VCaP (cell line): ENCODE measurements at regions not wholly inside any gene's neighbourhood (a gene's known extent, or its start where the extent isn't known, plus 50 kb on each side); places are given as distances from the start of the nearest gene placed in this dataset.
"Not testable (repeated sequence)": the region's sequence is repeated elsewhere in the genome, so short reads cannot be mapped to it uniquely, and the experiment has no call there.

Experiments used
- H3K27ac ChIP-seq: fragments of 450-650 bp; 2 replicates; pipeline ENCODE4 v1.5.1; 2017
- TF ChIP-seq, protein P1 (sequence below): fragments of 450-650 bp; conservative IDR thresholded peaks from 2 replicates; pipeline ENCODE4 v1.5.1; 2017; ENCODE audit warnings: mild to moderate bottlenecking, moderate library complexity

DNA sequence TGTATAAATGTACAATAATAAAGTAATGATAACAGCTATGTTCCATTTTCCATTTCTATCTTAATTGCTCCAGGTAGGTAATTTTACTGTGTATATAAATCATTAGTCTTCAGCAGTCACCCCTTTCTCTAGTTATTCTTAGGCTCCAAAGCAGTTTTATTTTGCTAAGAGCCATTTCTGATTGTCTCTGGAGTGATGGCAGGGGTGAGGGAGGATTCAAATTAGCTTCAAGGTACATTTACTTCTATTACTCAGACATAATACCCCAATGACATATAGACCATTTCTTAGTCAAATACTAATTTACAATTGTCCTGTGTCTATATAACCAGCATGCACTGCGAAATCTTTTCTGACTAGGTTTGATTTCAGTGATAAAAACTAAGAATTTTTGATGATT lies 663.4 kb upstream of the PRMT6 start:
- TF ChIP-seq, protein P1, sequence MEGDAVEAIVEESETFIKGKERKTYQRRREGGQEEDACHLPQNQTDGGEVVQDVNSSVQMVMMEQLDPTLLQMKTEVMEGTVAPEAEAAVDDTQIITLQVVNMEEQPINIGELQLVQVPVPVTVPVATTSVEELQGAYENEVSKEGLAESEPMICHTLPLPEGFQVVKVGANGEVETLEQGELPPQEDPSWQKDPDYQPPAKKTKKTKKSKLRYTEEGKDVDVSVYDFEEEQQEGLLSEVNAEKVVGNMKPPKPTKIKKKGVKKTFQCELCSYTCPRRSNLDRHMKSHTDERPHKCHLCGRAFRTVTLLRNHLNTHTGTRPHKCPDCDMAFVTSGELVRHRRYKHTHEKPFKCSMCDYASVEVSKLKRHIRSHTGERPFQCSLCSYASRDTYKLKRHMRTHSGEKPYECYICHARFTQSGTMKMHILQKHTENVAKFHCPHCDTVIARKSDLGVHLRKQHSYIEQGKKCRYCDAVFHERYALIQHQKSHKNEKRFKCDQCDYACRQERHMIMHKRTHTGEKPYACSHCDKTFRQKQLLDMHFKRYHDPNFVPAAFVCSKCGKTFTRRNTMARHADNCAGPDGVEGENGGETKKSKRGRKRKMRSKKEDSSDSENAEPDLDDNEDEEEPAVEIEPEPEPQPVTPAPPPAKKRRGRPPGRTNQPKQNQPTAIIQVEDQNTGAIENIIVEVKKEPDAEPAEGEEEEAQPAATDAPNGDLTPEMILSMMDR: no peak
- H3K27ac ChIP-seq: no peak overlapping the region

DNA sequence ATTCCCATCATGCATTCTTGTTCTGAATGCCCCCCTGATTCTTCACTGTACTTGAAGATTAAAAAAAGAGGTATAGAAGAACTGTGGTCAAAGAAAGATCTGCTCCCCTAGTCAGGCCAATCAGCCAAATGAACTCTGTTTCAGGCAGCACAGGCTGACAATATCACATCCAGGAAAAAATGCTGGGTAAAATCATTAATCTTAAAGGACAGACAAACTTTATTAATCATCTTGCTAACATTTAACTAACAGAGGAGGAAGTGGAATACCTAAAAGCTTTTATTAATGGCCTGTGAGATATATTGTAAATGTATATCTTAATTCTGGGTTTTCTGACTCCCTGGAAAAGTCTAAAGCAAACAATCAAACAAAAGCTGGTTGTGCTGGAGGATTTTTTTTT lies 660.5 kb upstream of the PRMT6 start:
- H3K27ac ChIP-seq: no peak overlapping the region
- TF ChIP-seq, protein P1: no peak

DNA sequence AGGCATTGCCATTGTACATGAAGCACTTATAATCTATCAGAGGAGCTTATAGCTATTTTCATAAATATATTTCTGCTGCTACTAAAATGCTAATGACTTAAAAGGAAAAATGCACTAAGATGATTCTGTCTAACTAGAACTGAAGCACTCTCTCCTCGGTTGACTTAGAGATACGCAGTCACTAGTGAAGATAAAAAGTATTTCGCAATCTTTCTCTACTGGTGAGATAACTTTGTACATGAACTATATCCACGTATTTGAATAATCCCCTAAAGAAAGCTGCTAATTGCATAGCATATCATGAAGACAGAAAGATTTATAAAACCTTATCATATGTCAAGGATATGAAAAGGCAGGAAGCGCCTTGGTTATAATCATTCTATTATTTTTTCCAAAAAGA lies 658.1 kb upstream of the PRMT6 start:
- no peak overlapping the region for H3K27ac ChIP-seq
- TF ChIP-seq, protein P1: no peak

DNA sequence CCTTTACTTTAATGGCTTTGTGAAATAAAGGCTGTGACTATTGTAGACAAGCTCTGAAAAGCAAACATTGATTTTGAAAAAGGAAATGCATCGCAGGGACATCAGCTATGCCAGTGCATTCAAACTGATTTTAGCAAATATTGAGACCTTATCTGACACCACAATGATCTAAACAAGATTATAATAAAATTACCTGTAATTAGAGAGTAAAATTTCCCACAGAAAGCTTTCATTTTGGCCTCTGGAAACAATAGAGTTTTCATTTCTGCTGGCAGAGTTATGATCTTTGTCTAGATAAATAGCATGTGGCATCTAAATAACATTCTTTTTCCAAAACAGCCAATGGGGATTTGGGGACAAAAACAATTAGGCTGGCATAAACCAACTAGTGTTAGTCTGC lies 650.4 kb upstream of the PRMT6 start:
- TF ChIP-seq, protein P1: no peak
- H3K27ac ChIP-seq: no peak overlapping the region; the same call in 1 of the 2 replicates

DNA sequence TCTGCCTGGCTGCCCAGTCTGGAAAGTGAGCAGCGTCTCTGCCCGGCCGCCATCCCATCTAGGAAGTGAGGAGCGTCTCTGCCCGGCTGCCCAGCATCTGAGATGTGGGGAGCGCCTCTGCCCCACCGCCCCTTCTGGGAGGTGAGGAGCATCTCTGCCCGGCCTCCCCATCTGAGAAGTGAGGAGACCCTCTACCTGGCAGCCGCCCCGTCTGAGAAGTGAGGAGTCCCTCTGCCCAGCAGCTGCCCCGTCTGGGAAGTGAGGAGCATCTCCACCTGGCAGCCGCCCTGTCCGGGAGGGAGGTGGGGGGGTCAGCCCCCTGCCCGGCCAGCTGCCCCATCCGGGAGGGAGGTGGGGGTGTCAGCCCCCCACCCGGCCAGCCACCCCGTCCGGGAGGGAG lies 644.2 kb upstream of the PRMT6 start:
- not testable (repeated sequence) for H3K27ac ChIP-seq

DNA sequence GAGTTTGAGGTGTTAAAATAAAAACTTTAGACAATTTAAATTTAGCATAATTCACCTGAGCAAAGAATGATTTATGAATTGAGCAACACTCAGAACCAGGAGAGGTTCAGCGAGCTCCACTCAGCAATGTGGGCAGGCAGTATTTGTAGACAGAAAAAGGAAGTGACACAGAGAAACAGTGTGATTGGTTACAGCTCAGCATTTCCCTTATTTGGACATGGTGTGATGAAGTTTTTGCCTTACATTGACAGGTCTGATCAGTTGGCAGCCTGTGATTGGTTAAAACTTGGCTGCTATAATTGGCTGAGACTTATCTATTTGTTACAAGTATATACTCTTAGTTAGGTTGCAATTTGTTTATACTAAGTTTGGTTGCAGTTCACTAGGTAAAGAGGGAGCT lies 621.2 kb upstream of the PRMT6 start:
- no peak overlapping the region for H3K27ac ChIP-seq
- TF ChIP-seq, protein P1: no peak

DNA sequence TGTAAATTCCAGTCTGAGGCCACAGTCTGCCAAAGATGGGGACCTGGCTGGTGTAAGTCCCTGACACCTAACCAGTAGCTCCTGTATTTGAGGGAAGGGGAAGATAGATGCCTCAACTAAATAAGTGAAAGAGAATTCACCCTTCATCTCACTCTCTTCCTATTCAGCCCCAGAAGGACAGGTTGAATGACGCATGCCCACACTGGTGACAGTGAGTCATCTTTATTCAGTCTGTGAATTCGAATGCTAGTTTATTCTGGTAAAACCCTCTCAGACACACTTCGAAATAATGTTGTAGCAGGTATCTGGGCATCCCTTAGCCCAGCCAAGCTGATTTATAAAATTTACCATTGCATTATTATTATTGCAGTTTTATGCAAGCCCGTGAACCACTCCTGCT lies 617.0 kb upstream of the PRMT6 start:
- no peak overlapping the region for H3K27ac ChIP-seq
- TF ChIP-seq, protein P1: no peak

DNA sequence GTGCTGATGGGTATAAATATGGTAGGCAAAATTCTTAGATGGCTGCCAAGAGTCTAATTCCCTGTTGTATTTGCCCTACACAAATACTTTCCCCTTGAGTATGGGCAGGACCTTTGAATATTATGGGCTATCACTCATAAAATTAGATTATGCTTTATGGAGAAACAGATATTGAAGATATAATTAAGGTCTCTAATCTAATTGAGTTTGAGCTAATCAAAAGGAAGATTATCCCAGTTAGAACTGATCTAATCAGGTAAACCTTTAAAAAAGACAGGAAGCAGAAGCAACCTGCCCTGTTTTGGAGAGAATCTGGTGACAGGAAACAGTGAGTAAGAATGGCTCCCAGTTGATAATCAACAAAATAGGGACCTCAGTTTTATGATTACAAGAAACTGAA lies 609.0 kb upstream of the PRMT6 start:
- TF ChIP-seq, protein P1: no peak
- no peak overlapping the region for H3K27ac ChIP-seq
